Skeletal muscle satellite cell (primary cell): ENCODE measurements at regions not wholly inside any gene's neighbourhood (a gene's known extent, or its start where the extent isn't known, plus 50 kb on each side); places are given as distances from the start of the nearest gene placed in this dataset.
"Not testable (repeated sequence)": the region's sequence is repeated elsewhere in the genome, so short reads cannot be mapped to it uniquely, and the experiment has no call there.

Source experiments
- H3K27me3 ChIP-seq: 2 replicates; pipeline ENCODE4 v1.7.0; 2013; ENCODE audit warnings: low read length; ENCODE audit not compliant: control insufficient read depth, insufficient read depth
- H3K36me3 ChIP-seq: 2 replicates; pipeline ENCODE4 v1.7.0; 2013; ENCODE audit warnings: mild to moderate bottlenecking, control low read depth, low read length; ENCODE audit not compliant: insufficient read depth
- H3K4me1 ChIP-seq: 2 replicates; pipeline ENCODE4 v1.7.0; 2013; ENCODE audit warnings: low read length; ENCODE audit not compliant: control insufficient read depth, insufficient read depth
- H3K4me2 ChIP-seq: 2 replicates; pipeline ENCODE4 v1.7.0; 2013; ENCODE audit warnings: mild to moderate bottlenecking, low read length
- H3K4me3 ChIP-seq: 2 replicates; pipeline ENCODE4 v1.7.0; 2013; ENCODE audit warnings: low read length
- H3K9ac ChIP-seq: 2 replicates; pipeline ENCODE4 v1.7.0; 2013; ENCODE audit warnings: mild to moderate bottlenecking, low read depth, low read length, moderate library complexity
- H3K9me3 ChIP-seq: replicated peaks from 2 replicates; pipeline ENCODE4 v1.7.0; 2013; ENCODE audit warnings: mild to moderate bottlenecking, control low read depth, low read length

DNA sequence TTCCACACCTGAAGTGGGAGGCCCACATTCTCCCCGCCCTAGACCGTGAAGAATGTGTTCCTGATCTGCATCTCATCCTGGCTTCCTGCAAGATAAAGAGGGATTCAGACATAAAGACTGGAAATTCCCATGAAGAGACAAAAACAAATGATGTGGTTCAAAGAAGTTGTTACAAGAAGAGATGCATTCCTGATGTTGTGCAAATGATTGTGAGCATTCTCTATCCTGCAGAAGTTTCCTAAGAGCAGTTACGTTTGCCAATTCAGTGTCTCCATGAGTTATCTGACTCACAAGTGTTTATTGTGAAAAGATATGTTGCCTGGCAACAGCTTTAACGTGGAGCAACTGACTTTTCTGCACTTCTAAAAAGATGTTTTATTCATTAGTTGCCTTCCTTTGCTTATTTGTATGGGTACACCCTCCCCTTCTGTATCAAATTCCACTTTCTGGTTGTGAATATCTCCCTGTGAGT lies 107.8 kb downstream of the ZIC4 start:
- H3K36me3 ChIP-seq: no peaks in the 10 kb centered on the region
- H3K4me1 ChIP-seq: peaks cover 21% of the 10 kb centered on the region
- H3K9ac ChIP-seq: peak overlapping the region; percentile 48
- no peaks in the 10 kb centered on the region for H3K9me3 ChIP-seq
- H3K4me3 ChIP-seq: peak overlapping the region; percentile 22
- H3K4me2 ChIP-seq: peak overlapping the region; percentile 60
- no peaks in the 10 kb centered on the region for H3K27me3 ChIP-seq

DNA sequence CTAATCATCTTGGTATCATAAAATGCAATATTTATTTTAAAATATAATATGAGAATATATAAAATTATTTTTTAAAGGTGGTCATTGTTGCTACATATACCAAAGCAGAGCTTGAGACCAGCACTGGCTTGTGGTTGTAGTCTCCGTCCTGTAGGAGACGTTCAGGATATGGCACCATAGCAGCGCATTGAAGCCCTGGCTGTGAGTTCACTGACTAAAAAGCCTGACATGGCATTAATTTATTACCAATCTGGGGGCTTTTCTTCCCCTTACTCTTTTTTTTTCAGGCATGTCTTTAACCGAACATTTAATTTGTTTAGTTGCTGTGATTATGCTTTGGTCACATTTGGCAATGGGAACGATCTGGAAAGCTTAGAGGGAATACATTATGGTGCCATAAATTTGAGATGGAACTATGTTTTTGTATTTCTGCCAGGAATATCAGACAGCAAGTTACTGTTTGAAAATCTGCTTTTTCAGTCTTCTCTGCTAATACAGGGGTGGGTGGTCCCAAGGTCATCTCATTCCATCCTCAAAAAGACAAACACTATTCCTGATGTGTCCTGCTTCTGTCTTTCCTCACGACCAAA lies 108.5 kb downstream of the ZIC4 start:
- peak overlapping the region; percentile 4 for H3K9ac ChIP-seq
- H3K27me3 ChIP-seq: no peaks in the 10 kb centered on the region
- peak overlapping the region; percentile 24 for H3K4me2 ChIP-seq
- no peak overlapping the region for H3K4me3 ChIP-seq
- H3K36me3 ChIP-seq: no peaks in the 10 kb centered on the region
- no peaks in the 10 kb centered on the region for H3K9me3 ChIP-seq
- peaks cover 21% of the 10 kb centered on the region for H3K4me1 ChIP-seq

DNA sequence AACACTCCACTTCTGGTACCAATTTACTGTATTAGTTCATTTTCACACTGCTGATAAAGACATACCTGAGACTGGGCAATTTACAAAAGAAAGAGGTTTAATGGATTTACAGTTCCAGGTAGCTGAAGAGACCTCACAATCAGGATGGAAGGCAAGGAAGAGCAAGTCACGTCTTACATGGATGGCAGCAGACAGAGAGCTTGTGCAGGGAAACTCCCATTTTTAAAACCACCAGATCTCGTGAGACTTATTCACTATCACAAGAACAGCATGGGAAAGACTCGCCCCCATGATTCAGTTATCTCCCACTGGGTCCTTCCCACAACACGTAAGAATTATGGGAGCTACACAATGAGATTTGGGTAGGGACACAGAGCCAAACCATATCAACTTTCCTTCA lies 119.0 kb downstream of the ZIC4 start:
- not testable (repeated sequence) for H3K27me3 ChIP-seq, H3K4me3 ChIP-seq, H3K9ac ChIP-seq, H3K9me3 ChIP-seq, H3K4me1 ChIP-seq, H3K36me3 ChIP-seq, H3K4me2 ChIP-seq

GRCh38 chr3:147269907-147270306 lies 136.4 kb downstream of the ZIC4 start:
- Histone ChIP-seq H3K9ac (no peak overlapping the region), H3K4me3 (no peak overlapping the region), H3K4me1 (no peaks in the 10 kb centered on the region), H3K9me3 (no peaks in the 10 kb centered on the region), H3K27me3 (no peaks in the 10 kb centered on the region), H3K4me2 (no peak overlapping the region), H3K36me3 (no peaks in the 10 kb centered on the region)

DNA sequence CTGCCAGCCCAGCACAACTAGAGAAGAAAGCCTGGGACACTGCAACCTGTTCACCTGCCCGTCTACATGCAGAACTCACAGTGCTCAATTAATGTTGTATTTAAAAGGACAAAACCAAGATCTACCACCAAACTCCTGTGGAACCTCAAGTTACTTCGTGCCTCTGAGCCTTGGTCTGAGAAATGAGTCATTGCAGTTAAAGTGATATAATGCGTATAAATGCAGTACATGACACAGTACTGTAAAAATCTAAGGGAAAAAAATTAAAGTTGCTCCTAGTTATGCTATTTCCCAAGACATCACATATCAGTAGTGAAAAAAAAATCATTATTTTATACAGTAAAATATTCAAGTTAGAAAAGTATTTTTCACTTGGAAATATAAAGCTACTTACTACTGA lies 138.9 kb downstream of the ZIC4 start:
- no peaks in the 10 kb centered on the region for H3K27me3 ChIP-seq
- H3K4me1 ChIP-seq: no peaks in the 10 kb centered on the region
- H3K4me2 ChIP-seq: no peak overlapping the region
- H3K9me3 ChIP-seq: no peaks in the 10 kb centered on the region
- H3K4me3 ChIP-seq: no peak overlapping the region
- no peak overlapping the region for H3K9ac ChIP-seq
- H3K36me3 ChIP-seq: no peaks in the 10 kb centered on the region

DNA sequence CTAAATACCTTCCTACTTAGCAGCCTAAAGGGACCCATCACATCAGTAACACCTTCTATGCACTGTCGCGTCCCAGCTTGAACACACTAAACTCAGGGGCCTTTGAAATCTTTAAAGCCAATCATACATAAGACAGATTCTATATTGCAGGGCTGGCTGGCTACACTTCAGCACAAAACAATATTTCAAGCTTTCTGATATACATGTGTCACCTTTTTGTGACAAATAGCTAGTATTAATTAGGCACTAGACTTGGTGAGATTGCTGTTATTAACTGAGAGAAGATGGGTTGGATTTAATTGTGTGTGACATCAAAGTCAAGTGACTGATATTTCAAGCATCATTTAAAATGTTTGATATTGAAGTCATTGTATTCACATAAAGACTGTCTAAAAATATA lies 148.4 kb downstream of the ZIC4 start:
- H3K4me2 ChIP-seq: no peak overlapping the region
- H3K36me3 ChIP-seq: no peaks in the 10 kb centered on the region
- H3K9me3 ChIP-seq: no peaks in the 10 kb centered on the region
- no peaks in the 10 kb centered on the region for H3K4me1 ChIP-seq
- no peak overlapping the region for H3K4me3 ChIP-seq
- H3K9ac ChIP-seq: no peak overlapping the region
- no peaks in the 10 kb centered on the region for H3K27me3 ChIP-seq

- Histone ChIP-seq H3K9ac (no peak overlapping the region), H3K27me3 (no peaks in the 10 kb centered on the region), H3K36me3 (no peaks in the 10 kb centered on the region), H3K4me2 (no peak overlapping the region), H3K4me1 (no peaks in the 10 kb centered on the region), H3K4me3 (no peak overlapping the region), H3K9me3 (no peaks in the 10 kb centered on the region)
Observed at GRCh38 chr3:147256739-147257138, 149.6 kb downstream of the ZIC4 start.

DNA sequence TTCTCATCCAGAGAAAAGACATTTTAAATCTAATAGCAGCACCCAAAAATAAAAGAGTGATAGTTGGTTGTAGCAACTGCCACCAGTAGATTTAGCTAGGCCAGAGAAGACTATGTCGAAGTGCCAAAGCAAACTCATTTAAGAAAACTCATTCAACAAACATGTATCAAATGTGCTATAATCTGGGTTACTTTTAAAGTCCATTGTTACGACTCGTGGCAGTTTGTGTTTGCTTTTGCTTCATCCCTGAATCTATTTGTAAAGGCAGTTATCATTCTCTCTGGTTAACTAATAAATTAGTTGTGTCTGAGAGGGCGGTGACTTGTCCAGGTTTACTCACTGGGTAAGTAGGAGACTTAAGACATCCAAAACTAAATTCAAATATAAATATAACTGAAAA lies 159.4 kb downstream of the ZIC4 start:
- no peaks in the 10 kb centered on the region for H3K9me3 ChIP-seq
- H3K4me1 ChIP-seq: no peaks in the 10 kb centered on the region
- H3K4me3 ChIP-seq: no peak overlapping the region
- H3K36me3 ChIP-seq: no peaks in the 10 kb centered on the region
- H3K4me2 ChIP-seq: no peak overlapping the region
- no peak overlapping the region for H3K9ac ChIP-seq
- H3K27me3 ChIP-seq: no peaks in the 10 kb centered on the region

DNA sequence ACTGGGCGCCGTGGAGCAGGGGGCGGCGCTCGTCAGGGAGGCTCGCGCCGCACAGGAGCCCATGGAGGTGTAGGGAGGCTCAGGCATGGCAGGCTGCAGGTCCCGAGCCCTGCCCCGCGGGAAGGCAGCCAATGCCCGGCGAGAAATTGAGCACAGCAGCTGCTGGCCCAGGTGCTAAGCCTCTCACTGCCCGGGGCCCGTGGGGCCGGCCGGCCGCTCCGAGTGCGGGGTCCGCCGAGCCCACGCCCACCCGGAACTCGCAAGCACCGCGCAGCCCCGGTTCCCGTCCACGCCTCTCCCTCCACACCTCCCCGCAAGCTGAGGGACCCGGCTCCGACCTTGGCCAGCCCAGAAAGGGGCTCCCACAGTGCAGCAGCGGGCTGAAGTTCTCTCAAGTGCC lies 160.7 kb downstream of the ZIC4 start:
- H3K4me2 ChIP-seq, H3K4me3 ChIP-seq, H3K27me3 ChIP-seq, H3K9me3 ChIP-seq, H3K36me3 ChIP-seq, H3K9ac ChIP-seq, H3K4me1 ChIP-seq: not testable (repeated sequence)

- H3K27me3 ChIP-seq, H3K36me3 ChIP-seq, H3K9me3 ChIP-seq, H3K9ac ChIP-seq, H3K4me1 ChIP-seq, H3K4me3 ChIP-seq, H3K4me2 ChIP-seq: not testable (repeated sequence)
Observed at GRCh38 chr3:147245022-147245421, 161.3 kb downstream of the ZIC4 start.

- no peak overlapping the region for H3K4me2 ChIP-seq
- no peaks in the 10 kb centered on the region for H3K36me3 ChIP-seq
- H3K9ac ChIP-seq: no peak overlapping the region
- no peak overlapping the region for H3K4me3 ChIP-seq
- H3K9me3 ChIP-seq: no peaks in the 10 kb centered on the region
- no peaks in the 10 kb centered on the region for H3K27me3 ChIP-seq
- no peaks in the 10 kb centered on the region for H3K4me1 ChIP-seq
Observed at GRCh38 chr3:147244397-147244796, 161.9 kb downstream of the ZIC4 start.

DNA sequence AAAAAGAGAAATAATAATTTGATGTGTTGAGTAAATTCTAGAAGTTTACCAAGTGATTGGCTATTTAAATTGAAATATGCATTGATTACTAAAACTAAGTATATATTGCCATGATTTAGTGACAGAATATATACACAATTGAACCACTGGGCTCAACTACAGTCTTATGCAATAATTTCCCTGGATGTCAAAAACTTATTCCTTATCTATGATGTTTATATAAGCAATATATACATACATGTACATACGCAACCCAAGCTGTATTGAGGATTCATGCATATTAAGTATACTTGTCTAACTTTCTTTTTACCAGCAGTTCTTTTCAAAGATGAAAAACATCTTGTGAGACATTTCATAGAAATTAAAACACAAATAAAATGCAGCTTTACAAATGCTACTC lies 165.8 kb downstream of the ZIC4 start:
- Histone ChIP-seq H3K9me3 (no peaks in the 10 kb centered on the region), H3K36me3 (no peaks in the 10 kb centered on the region), H3K9ac (no peak overlapping the region), H3K4me1 (no peaks in the 10 kb centered on the region), H3K27me3 (no peaks in the 10 kb centered on the region), H3K4me2 (no peak overlapping the region), H3K4me3 (no peak overlapping the region)
